HepG2 (cell line): ENCODE measurements at regions not wholly inside any gene's neighbourhood (a gene's known extent, or its start where the extent isn't known, plus 50 kb on each side); places are given as distances from the start of the nearest gene placed in this dataset.

Experiments
- CTCF ChIP-seq: sonication (generic); formaldehyde crosslinking; IDR thresholded peaks from 2 replicates; pipeline ENCODE4 v1.5.0; 2020; ENCODE audit warnings: mild to moderate bottlenecking, missing genetic modification reagents, moderate library complexity
- EP300 ChIP-seq, 3 experiments: sonication (generic) in 1 of 3; formaldehyde crosslinking in 1 of 3; IDR thresholded peaks; 2 replicates each; pipeline versions ENCODE4 v1.5.1 to v1.6.1; 2011 to 2020; ENCODE audit warnings: low read depth in 2 of 3, low read length in 2 of 3, borderline replicate concordance in 1 of 3, improper control_type of control experiment in 1 of 3, mild to moderate bottlenecking in 1 of 3, missing genetic modification reagents in 1 of 3, moderate library complexity in 1 of 3
- HMG20A ChIP-seq: IDR thresholded peaks from 2 replicates; pipeline ENCODE4 v1.6.1; 2016; ENCODE audit warnings: borderline replicate concordance
- KDM1A ChIP-seq: IDR thresholded peaks from 2 replicates; pipeline ENCODE4 v1.6.1; 2016; ENCODE audit warnings: missing compliant biosample characterization
- RAD21 ChIP-seq: fragments of 450-650 bp; formaldehyde crosslinking; IDR thresholded peaks from 2 replicates; pipeline ENCODE4 v1.5.0; 2020; ENCODE audit warnings: mild to moderate bottlenecking
- TAF15 ChIP-seq: fragments of 200-400 bp; formaldehyde crosslinking; IDR thresholded peaks from one replicate; pipeline ENCODE4 v1.6.1; 2018; ENCODE audit warnings: mild to moderate bottlenecking, low read depth, low read length; ENCODE audit not compliant: poor library complexity, severe bottlenecking
- TARDBP ChIP-seq: sonication (generic); formaldehyde crosslinking; IDR thresholded peaks from 2 replicates; pipeline ENCODE4 v1.8.0; 2022; ENCODE audit warnings: mild to moderate bottlenecking, missing genetic modification reagents
- TRIM24 ChIP-seq: sonication (generic); formaldehyde crosslinking; IDR thresholded peaks from 2 replicates; pipeline ENCODE4 v1.8.0; 2022; ENCODE audit warnings: mild to moderate bottlenecking, missing genetic modification reagents
- ZBTB34 ChIP-seq: sonication (generic); formaldehyde crosslinking; IDR thresholded peaks from 2 replicates; pipeline ENCODE4 v1.8.0; 2022; ENCODE audit warnings: mild to moderate bottlenecking, missing genetic modification reagents
- ZFP37 ChIP-seq: sonication (generic); formaldehyde crosslinking; IDR thresholded peaks from 2 replicates; pipeline ENCODE4 v1.4.0; 2020; ENCODE audit warnings: missing genetic modification reagents, borderline replicate concordance
- TF ChIP-seq, protein P1 (sequence below): sonication (generic); formaldehyde crosslinking; IDR thresholded peaks from 2 replicates; pipeline ENCODE4 v1.4.0; 2020; ENCODE audit warnings: missing genetic modification reagents, borderline replicate concordance

DNA sequence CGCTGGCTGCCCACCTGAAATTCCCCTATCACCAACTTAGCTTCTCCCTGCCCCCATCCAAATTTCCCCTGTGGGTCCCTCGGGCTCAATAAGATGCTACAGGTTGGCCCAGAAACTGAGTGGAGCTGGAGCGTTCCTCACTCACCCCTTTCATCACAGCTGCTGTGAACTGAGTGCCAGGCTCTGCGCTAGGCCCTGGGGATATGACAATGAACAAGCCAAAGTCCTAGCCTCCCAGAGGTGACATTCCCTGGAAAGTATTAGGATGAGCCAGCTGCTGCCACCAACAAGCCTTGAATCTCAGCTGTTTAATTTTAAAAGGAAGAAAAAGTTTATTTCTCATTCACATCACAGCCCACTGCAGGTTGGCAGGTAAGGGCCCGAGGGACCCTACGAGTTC lies 86.6 kb upstream of the EYA2 start:
- no peak for TF ChIP-seq ZFP37 (CRISPR knock-in tag)
- no peak for TF ChIP-seq ZBTB34 (CRISPR knock-in tag)
- no peak for TF ChIP-seq EP300 (IDR thresholded peaks at IDR 0.05; ENCODE audit: low read depth in 2 of 2, low read length in 2 of 2)
- no peak for TF ChIP-seq EP300 (CRISPR knock-in tag; IDR thresholded peaks at IDR 0.05; ENCODE audit: borderline replicate concordance)
- TF ChIP-seq, protein P1, sequence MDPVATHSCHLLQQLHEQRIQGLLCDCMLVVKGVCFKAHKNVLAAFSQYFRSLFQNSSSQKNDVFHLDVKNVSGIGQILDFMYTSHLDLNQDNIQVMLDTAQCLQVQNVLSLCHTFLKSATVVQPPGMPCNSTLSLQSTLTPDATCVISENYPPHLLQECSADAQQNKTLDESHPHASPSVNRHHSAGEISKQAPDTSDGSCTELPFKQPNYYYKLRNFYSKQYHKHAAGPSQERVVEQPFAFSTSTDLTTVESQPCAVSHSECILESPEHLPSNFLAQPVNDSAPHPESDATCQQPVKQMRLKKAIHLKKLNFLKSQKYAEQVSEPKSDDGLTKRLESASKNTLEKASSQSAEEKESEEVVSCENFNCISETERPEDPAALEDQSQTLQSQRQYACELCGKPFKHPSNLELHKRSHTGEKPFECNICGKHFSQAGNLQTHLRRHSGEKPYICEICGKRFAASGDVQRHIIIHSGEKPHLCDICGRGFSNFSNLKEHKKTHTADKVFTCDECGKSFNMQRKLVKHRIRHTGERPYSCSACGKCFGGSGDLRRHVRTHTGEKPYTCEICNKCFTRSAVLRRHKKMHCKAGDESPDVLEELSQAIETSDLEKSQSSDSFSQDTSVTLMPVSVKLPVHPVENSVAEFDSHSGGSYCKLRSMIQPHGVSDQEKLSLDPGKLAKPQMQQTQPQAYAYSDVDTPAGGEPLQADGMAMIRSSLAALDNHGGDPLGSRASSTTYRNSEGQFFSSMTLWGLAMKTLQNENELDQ (CRISPR knock-in tag), result no peak
- TF ChIP-seq TRIM24, result no peak
- no peak for TF ChIP-seq TARDBP (CRISPR knock-in tag)
- TF ChIP-seq RAD21 (CRISPR knock-in tag), result no peak
- TF ChIP-seq KDM1A (CRISPR knock-in tag), result no peak
- no peak for TF ChIP-seq CTCF (CRISPR knock-in tag)
- TF ChIP-seq TAF15, result no peak
- no peak for TF ChIP-seq HMG20A (CRISPR knock-in tag)
